GM18951 (cell line): ENCODE measurements at regions not wholly inside any gene's neighbourhood (a gene's known extent, or its start where the extent isn't known, plus 50 kb on each side); places are given as distances from the start of the nearest gene placed in this dataset.
"Not testable (repeated sequence)": the region's sequence is repeated elsewhere in the genome, so short reads cannot be mapped to it uniquely, and the experiment has no call there.

Source experiments
- POLR2A ChIP-seq: IDR thresholded peaks from 4 replicates; pipeline ENCODE4 v1.6.1; 2011; ENCODE audit warnings: mild to moderate bottlenecking; ENCODE audit not compliant: insufficient read length, insufficient read depth; ENCODE audit errors: extremely low read depth
- in situ Hi-C: fragments of 300-500 bp; cut with MboI; formaldehyde crosslinking; loops from one replicate; pipeline ENCODE4 v1.12.0; 2022; ENCODE audit warnings: low sequenced_read_pairs, mixed read lengths, inconsistent platforms; ENCODE audit not compliant: unreplicated experiment

GRCh38 chr4:134539729-134540231 is 338.2 kb upstream of the PABPC4L start:
- TF ChIP-seq POLR2A = no peak
- in situ Hi-C loops = no loop called here

GRCh38 chr4:134537701-134538100 is 336.1 kb upstream of the PABPC4L start:
- no peak for TF ChIP-seq POLR2A
- in situ Hi-C loops = no loop called here

- in situ Hi-C loops = no loop called here
- no peak for TF ChIP-seq POLR2A
Measured at GRCh38 chr4:134533068-134533467, 331.5 kb upstream of the PABPC4L start.

- no peak for TF ChIP-seq POLR2A
- in situ Hi-C loops = no loop called here
Measured at GRCh38 chr4:134531013-134531412, 329.4 kb upstream of the PABPC4L start.

GRCh38 chr4:134529629-134530028 is 328.0 kb upstream of the PABPC4L start:
- in situ Hi-C loops = no loop called here
- no peak for TF ChIP-seq POLR2A

- TF ChIP-seq POLR2A = no peak
- in situ Hi-C loops = no loop called here
Measured at GRCh38 chr4:134518574-134519217, 317.1 kb upstream of the PABPC4L start.

- in situ Hi-C loops = no loop called here
- no peak for TF ChIP-seq POLR2A
Measured at GRCh38 chr4:134510544-134510943, 309.0 kb upstream of the PABPC4L start.

GRCh38 chr4:134505511-134505910 is 303.9 kb upstream of the PABPC4L start:
- TF ChIP-seq POLR2A = no peak
- in situ Hi-C loops = no loop called here

GRCh38 chr4:134501973-134502643 is 300.5 kb upstream of the PABPC4L start:
- TF ChIP-seq POLR2A = no peak
- in situ Hi-C loops = no loop called here

- in situ Hi-C loops = not testable (repeated sequence)
Measured at GRCh38 chr4:134501488-134501887, 299.9 kb upstream of the PABPC4L start.

GRCh38 chr4:134499074-134499473 is 297.5 kb upstream of the PABPC4L start:
- in situ Hi-C loops = no loop called here

GRCh38 chr4:134490863-134491262 is 289.3 kb upstream of the PABPC4L start:
- in situ Hi-C loops = no loop called here
- TF ChIP-seq POLR2A = no peak

More at GRCh38 chr4:134499074-134499473, 297.5 kb upstream of the PABPC4L start:
- TF ChIP-seq POLR2A = no peak

GRCh38 chr4:134483514-134483913 is 281.9 kb upstream of the PABPC4L start:
- in situ Hi-C loops = not testable (repeated sequence)

GRCh38 chr4:134471569-134471968 is 270.0 kb upstream of the PABPC4L start:
- no peak for TF ChIP-seq POLR2A
- in situ Hi-C loops = no loop called here
